GM12873 (cell line): ENCODE measurements at regions not wholly inside any gene's neighbourhood (a gene's known extent, or its start where the extent isn't known, plus 50 kb on each side); places are given as distances from the start of the nearest gene placed in this dataset.

Source experiments
- TF ChIP-seq, protein P1 (sequence below): IDR thresholded peaks from 2 replicates; pipeline ENCODE4 v1.5.1; 2012; ENCODE audit warnings: low read depth, mild to moderate bottlenecking, moderate library complexity, low read length, control low read depth; ENCODE audit not compliant: insufficient read depth; ENCODE audit errors: missing control alignments

DNA sequence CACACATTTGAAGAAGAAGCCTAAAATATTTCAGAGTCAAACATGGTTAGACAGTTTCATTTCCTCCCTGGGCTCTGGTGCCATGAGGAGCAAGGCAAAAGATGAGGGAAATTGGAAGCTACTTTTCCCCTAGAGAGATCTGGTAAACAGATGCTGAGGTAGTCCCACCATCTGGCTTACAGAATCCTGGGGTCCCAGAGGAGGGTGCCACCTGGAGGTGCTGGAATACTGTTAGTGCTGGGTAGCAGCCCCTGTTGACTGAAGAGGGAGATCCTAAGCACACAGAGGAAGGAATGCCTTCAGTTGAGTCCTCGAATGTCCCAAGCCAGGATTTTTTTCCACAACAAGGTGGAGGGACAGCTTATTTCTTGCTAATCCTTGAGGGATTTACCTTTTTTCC, 160.1 kb downstream of the FZD1 start:
- TF ChIP-seq, protein P1, sequence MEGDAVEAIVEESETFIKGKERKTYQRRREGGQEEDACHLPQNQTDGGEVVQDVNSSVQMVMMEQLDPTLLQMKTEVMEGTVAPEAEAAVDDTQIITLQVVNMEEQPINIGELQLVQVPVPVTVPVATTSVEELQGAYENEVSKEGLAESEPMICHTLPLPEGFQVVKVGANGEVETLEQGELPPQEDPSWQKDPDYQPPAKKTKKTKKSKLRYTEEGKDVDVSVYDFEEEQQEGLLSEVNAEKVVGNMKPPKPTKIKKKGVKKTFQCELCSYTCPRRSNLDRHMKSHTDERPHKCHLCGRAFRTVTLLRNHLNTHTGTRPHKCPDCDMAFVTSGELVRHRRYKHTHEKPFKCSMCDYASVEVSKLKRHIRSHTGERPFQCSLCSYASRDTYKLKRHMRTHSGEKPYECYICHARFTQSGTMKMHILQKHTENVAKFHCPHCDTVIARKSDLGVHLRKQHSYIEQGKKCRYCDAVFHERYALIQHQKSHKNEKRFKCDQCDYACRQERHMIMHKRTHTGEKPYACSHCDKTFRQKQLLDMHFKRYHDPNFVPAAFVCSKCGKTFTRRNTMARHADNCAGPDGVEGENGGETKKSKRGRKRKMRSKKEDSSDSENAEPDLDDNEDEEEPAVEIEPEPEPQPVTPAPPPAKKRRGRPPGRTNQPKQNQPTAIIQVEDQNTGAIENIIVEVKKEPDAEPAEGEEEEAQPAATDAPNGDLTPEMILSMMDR: no peak

DNA sequence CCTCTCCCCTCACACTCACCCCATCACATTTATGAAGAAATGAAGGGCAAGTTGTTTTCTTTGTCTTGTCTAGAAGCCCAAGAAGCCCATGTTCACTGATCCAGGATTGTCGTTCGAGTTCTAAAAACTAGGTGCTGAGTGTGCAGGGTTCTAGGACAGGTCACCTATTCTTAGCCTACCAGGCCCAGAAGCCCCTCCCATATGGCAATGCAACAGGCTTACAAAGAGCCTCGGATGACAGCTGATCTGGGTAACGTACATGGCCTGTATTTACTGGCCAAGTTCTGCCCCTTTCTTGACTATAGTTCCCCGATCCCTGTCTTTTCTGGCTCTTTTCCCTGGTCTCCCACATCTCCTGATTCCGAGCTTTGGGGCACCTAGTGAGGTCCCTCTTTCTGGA, 160.9 kb downstream of the FZD1 start:
- TF ChIP-seq, protein P1: no peak

DNA sequence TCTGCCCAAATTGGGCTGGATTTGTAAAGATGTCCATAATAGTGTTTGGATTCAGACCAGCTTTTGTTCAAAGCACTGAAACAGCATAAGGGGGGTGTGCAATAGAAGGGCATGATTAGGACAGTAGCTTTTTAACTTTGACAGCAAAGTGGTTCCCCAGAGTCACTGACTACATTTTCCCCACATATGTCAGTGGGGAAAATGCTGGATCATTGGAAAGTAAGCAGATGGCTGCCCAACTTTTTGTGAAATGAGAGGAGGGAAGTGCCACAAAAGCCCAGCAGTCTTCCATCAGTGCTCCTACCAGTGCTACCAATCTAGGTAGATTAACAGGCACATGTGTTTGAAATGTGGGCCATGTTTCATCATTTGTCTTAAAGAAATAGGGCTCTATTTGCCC, 162.8 kb downstream of the FZD1 start:
- TF ChIP-seq, protein P1: no peak

DNA sequence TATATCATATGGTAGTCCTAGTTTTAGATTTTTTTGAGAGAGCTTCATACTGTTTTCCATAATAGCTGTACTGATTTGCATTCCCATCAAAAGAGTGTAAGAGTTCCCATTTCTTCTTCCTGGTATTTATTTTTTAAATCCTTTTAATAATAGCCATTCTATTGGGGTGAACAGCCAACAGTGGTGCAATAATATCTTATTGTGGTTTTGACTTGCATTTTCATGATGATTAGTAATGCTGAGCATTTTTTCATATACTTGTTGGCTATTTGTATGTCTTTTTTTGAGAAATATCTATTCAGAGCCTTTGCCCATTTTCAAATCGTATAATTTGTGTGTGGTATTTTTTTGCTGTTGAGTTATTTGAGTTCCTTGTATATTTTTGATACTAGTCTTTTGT, 167.4 kb downstream of the FZD1 start:
- TF ChIP-seq, protein P1: no peak

DNA sequence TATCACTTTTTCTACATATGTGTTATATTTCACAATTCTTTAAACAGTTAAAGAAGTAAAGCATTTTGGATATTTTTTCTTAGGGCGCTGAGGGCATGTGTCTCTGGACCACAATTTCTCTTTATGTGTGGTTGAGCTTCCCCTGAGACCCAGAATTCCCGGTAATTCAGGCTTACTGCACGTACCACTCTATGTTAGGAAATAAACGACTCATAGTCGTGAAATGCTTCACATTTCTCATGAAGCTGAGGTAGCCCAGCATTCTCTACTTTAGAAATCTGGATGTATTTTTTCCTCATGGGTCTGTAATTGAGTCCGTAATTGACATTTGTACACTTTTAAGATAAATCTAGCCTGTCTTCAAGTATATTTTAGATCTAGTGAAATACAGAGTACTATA, 170.6 kb downstream of the FZD1 start:
- TF ChIP-seq, protein P1: no peak

DNA sequence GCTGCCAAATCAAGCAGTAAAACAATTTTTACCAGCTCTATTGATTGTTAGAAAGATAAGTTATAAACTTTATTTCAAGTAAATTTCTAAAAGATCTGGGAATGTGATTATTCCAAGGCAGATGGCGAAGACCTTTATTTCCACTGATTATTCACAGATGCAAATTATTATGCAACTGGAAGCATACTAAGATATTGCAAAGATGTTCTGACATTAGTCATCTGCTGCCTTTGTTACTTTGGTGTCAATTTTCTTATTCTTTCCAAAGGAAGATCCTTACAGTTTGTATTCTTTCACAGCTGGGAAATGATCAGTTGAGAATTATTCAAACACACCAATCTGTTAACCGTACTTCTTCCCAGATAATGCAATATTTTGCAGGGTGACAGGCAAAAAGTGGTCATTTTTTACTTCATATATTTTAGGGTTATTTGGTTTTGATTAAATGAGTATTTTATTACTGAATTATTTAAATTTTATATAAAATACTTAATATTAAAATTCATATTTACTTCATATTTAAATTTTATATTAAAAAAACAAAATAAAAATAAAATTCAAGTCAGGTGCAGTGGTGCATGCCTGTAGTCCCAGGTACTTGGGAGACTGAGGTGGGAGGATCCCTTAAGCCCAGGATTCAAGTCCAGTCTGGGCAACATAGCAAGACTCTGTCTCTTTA, 171.3 kb downstream of the FZD1 start:
- TF ChIP-seq, protein P1: no peak

DNA sequence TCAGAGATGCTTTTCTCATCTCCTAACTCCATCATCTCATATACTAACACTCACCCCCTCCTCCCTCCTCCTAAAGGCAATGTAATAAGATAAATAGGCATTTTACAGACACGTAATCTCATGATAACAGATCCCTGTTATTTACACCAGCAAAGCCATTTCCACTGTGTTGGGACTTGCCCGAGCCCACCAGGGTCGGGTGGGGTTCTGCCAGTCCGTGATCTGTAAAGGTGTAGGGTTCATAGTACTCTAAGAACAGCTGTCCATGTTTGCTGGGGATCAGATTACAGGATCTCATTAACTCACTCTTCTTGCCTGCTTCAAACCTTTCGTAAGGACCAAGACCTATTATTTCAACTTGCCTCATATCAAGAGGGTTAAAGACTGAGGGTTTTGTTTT, 172.4 kb downstream of the FZD1 start:
- TF ChIP-seq, protein P1: no peak
